Activated effector memory CD4-positive, alpha-beta T cell treated with anti-CD3 and anti-CD28 coated beads, Interleukin-2, amount 50 U/mL, for 16 hours (primary cell): ENCODE measurements at regions not wholly inside any gene's neighbourhood (a gene's known extent, or its start where the extent isn't known, plus 50 kb on each side); places are given as distances from the start of the nearest gene placed in this dataset.

Experiments used
- DNase-seq: peaks from one replicate; pipeline ENCODE4 v3.0.0-alpha.2; 2020

DNA sequence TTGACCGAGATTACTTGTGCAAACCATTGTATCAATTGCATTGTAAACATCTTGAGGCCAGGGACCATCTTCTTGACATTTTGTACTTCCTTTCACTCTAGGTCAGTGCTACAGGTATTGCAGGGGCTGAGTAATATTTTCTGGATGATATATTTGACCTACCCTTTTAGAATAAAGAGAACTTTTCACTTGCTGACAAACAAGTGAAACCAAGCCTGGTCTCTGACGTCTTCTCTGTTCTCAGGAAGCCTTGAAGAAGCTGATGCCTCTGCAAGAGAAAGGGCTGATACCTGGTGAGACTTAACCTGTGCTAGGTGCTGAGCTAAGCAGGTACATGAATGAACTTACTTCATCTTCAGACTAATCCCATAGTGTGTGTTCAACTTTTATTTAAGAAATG lies 60.5 kb upstream of the GGTLC1 start:
- DNase-seq: no peak

DNA sequence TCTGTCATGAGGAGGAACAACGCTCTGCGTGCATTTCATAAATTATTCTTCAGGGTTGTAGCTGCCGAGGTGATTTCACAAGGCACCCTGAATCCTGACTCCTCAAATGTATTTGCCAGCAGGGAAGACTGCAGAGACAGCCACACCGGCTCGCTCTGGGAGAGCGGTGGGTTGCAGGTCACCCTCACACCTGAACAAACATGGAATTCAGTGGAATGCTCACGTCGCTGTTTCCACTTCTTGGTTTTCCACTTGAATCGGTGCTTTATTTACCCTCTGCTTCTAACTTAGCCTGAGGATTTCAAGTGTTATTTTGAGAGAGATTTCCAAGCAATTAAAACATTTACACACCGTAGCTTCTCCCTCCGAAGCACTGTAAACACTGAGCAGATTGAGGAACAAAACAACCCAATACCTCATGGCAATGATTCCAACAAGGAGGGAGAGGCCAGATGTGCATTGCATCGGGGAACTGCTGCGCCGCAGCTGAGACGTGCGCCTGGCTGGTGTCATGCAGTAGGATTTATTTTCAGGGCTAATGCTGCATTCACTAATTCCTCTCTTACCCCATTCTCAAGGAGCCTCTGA lies 59.5 kb upstream of the GGTLC1 start:
- DNase-seq: no peak

GRCh38 chr20:24046888-24047287 lies 58.3 kb upstream of the GGTLC1 start:
- DNase-seq: no peak

DNA sequence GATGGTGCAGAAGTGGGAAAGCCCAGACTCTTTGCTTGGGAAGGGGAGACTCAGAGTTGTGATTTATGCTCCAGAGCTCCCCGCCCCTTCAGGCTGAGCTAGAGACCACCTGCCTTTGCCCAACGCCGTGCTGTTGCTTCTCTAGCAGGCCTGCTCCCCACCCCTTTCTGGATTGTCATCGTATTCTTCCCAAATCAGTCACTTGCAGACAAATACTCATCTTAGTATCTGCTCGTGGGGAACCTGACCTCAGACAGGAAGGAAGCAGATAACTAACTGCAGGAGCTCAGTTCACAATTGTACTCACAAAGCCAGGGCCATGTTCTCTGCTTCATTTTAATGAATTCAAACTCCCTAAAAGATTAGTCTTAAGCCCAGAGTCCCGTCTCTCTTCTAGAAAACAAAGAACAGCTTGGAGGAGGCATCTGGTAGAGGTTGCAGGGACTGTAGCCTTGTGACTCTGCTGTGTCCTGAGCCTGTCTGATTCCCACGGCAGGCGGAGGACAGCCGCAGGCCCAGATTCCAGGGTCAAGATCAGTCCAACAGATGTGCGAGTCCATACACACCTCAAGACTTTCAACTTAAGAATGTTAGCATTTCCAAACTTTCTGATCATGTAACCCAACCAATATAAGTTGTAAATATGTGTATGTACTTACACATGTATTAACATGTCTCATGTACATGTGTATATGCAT lies 57.2 kb upstream of the GGTLC1 start:
- no peak for DNase-seq

GRCh38 chr20:24043294-24043693 lies 54.7 kb upstream of the GGTLC1 start:
- DNase-seq: no peak

DNA sequence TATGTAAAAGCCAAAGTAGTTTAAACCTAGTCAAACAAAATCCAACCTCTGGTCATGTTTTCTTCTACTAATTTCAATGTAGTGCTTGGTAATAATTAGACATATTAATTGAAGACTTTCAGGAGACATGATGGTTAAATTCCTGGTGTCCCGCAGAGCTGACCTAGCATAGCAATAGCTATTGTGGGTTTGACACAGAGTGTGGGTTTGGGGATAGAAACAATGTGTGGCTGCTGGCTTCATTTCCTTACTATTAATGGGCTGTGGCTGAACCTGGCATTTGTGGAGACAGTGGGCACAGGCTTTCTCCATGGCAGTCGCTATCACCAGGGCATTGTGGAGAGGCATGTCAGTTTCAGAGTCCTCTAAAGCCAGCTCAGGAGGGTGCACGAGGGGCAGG lies 54.1 kb upstream of the GGTLC1 start:
- DNase-seq: no peak

GRCh38 chr20:24040896-24041459 lies 52.4 kb upstream of the GGTLC1 start:
- no peak for DNase-seq

DNA sequence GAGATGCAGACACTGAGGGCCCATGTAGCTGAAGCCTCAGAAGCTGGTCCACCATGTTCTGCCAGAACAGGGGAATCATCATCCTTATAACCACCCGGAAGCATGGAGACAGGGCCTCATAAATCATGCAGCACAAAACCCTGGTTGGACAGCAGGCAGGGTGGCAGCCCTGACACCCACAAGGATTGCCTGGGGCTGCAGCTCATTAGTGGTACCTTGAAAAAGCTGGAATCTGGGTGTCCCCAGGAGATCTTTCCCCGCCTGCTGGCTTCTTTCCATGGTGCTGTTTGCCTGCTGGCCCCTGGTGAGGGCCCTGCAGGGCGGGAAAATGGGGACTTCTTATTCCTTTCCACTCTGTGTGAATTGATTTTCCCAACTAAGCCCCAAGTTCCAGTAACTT lies 50.6 kb upstream of the GGTLC1 start:
- no peak for DNase-seq
